Caki2 (cell line): ENCODE measurements at regions not wholly inside any gene's neighbourhood (a gene's known extent, or its start where the extent isn't known, plus 50 kb on each side); places are given as distances from the start of the nearest gene placed in this dataset.
A peak's percentile ranks its signal among the peaks of the same experiment; 100 is the strongest.

Experiments used
- DNase-seq: peaks from one replicate; pipeline ENCODE4 v3.0.0-alpha.2; 2015; ENCODE audit warnings: low read depth
- in situ Hi-C: cut with HindIII; loops from 2 replicates; pipeline ENCODE4 v1.10.0; 2016; ENCODE audit warnings: low sequenced_read_pairs, low pct_unique_long_range_greater_than_20kb, mixed read lengths

DNA sequence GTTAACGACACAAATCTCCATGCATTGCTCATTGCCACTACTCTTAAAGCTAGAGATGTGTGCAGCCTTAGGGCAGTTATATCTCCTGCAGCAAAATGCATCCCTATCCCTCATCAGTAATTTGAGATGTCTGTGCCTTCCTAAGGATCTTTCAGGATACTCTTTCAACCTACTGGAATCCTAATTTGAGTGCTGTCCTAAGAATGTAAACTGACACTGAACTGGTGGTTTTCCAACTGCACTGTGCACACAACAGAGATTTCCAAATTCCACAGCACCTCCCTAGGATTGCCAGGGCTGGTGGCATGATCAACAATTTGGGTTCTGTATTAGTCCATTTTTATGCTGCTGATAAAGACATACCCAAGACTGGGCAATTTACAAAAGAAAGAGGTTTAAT lies 193.9 kb downstream of the LTN1 start:
- in situ Hi-C loops: no loop called here
- no peak for DNase-seq

DNA sequence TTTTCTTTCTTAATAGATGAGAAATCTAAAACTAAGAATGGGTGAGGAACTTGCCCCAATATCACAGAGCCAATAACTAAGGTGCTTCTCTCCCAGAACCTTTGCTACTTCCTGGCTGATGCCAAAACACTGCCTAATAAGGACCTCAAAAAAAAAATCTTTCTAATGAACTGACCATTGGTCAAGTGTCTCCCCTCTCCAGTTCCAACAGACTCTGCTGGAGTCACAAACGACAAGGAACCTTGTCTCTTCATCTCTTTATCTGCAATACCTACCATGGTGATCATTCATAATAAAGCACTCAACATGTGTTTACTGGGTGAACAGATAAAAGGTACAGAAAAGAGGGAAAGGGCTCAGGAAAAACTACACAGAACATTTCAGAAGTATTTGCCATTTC lies 197.4 kb downstream of the LTN1 start:
- DNase-seq: no peak
- in situ Hi-C loops: no loop called here

DNA sequence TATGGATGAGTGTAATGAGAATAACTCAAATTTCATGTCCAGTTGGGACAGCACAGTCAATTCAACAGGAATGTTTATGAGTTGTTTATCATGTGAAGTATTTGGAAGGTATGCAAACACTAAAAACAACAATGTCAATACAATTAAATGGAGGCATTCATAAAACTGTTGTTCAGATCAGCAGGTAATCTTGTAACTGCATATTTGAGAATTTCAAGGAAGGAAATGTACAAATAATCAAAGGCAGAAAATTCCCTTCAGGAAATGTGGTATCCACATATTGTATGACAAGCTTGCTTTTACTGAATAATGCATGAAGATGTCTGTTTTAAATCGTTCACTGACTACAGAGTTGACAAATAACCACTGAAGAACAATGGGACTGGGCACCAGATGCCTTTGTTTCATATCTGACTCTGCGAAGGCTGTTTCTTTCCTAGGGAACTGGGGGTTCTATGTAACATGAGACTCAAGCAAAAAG lies 198.3 kb downstream of the LTN1 start:
- DNase-seq: no peak
- in situ Hi-C loops: no loop called here

DNA sequence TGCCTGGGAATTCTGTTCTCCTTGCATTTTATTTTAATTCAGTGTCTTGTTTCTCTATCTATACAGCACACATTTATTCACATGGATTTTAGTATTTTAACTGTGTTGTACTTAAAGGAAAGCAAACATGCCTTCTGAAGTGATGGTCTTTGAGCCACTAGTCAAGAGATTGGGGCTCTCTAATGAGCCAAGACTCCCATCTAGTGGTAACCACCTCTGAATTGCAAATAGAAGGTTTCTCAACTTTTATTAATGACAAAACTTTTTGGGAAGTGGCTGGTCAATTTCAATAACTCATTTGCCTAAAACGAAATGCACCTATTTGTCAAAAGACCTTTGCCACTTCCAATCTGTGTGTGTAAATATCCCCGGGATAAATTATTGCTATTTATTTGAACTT lies 199.6 kb downstream of the LTN1 start:
- in situ Hi-C loops: no loop called here
- no peak for DNase-seq

DNA sequence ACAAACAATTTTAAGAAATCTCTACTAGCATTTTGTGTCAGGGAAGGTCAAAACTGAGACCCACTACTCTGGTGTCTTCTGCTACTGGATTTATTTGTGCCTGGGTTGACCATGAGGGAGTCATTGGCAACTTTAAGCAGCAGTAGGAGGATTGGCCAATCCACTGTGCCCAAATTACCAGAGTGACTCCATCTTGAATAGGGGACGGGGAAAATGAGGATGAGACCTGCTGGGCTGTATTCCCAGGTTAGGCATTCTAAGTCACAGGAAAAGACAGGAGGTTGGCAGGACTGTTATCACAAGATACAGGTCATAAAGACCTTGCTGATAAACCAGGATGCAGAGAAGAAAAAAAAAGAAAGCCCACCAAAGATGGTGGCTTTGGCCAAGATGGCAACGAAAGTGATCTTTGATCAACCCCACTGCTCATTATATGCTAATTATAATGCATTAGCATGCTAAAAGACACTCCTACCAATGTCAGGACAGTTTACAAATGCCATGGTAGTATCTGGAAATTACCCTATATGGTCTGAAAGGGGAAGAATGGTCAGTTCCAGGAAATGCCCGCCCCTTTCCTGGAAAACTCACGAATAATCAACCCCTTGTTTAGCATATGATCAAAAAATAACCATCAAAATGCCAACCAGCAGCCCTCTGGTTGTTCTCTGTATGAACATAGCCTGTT lies 200.9 kb downstream of the LTN1 start:
- in situ Hi-C loops: no loop called here
- no peak for DNase-seq

DNA sequence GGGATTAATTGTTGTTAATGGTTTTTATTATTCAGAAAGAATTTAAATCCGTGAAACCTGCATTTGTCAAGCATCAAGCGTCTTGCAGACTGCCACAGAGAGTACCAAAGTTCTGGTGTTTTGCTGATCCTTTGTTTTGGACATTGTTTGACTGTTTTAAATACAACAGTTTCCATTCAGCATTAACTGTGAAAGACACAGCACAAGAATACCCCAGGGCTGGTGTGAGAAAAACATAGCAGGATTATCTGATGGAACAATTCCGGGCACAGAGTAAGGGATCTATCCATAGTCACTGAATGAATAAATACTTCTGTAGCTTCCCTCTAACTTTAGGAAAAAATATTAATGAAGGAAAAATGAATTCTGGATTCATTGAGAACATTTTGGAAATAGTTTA lies 202.3 kb downstream of the LTN1 start:
- in situ Hi-C loops: no loop called here
- no peak for DNase-seq

DNA sequence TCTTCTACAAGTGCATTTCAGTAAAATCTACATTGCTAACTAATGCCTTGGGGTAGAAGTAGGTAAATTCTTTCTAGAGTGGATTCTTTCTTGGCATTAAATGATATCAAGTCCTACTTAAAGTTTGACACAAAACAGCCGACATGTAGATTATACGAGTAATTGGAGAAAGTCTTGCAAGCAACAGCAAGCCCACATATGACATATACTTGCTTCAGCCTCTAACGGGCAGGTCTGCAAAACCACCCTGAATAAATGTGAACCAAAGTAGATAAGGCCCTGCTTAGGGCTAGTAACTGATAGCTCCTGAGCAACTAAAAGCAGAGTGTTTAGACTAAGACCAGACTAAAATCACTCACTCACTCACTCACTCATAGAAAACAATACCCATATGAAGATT lies 203.2 kb downstream of the LTN1 start:
- no peak for DNase-seq
- in situ Hi-C loops: no loop called here

DNA sequence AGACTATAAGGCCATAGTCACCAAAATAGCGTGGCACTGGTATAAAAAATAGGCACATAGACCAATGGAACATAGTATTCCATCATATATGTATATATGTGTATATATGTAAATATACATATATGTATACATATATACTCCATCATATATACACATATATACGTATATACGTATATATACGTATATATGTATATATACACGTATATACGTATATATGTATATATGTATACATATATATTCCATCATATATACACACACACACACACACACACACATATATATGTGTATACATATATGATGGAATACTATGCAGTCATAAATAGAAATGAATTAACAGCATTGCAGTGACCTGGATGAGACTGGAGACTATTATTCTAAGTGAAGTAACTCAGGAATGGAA lies 204.6 kb downstream of the LTN1 start:
- no peak for DNase-seq
- in situ Hi-C loops: no loop called here

DNA sequence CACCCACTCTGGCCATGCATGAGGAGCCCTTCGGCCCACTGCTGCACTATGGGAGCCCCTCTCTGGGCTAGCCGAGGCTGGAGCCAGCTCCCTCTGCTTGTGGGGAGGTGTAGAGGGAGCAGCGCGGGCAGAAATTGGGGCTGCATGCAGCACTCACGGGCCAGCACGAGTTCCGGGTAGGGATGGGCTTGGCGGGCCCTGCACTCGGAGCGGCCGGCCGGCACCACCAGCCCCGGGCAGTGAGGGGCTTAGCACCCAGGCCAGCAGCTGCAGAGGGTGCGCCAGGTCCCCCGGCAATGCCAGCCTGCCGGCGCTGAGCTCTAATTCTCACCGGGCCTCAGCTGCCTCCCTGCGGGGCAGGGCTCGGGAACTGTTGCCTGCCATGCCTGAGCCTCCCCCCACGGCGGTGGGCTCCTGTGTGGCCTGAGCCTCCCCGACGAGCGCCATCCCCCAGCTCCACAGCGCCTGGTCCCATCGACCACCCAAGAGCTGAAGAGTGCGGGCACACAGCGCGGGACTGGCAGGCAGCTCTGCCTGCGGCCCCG lies 209.0 kb downstream of the LTN1 start:
- no peak for DNase-seq
- in situ Hi-C loops: no loop called here

GRCh38 chr21:28781602-28782276 lies 210.9 kb downstream of the LTN1 start:
- peak; percentile 22 for DNase-seq
- in situ Hi-C loops: no loop called here

- DNase-seq: peak; percentile 48
- in situ Hi-C loops: no loop called here
Observed at GRCh38 chr21:28779914-28780313, 212.8 kb downstream of the LTN1 start.

DNA sequence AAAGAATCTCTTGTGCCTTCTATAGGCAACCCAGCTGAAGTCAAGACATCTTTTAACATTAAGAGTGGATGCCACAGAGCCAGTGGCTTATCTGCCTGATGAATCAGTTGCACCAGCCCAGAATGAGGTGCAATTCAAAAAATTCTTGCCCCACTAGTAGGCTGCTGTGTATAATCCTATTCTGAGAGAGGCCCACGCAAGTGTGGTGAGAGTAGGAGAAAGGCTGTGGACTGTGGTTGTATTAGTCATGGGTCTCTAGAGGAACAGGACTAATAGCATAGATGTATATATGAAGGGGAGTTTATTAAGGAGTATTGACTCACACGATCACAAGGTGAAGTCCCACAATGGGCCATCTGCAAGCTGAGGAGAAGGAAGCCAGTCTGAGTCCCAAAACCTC lies 216.4 kb downstream of the LTN1 start:
- no peak for DNase-seq
- in situ Hi-C loops: no loop called here

GRCh38 chr21:28775071-28775470 lies 217.6 kb downstream of the LTN1 start:
- no peak for DNase-seq
- in situ Hi-C loops: no loop called here

GRCh38 chr21:28773036-28773435 lies 219.6 kb downstream of the LTN1 start:
- peak; percentile 21 for DNase-seq
- in situ Hi-C loops: no loop called here

DNA sequence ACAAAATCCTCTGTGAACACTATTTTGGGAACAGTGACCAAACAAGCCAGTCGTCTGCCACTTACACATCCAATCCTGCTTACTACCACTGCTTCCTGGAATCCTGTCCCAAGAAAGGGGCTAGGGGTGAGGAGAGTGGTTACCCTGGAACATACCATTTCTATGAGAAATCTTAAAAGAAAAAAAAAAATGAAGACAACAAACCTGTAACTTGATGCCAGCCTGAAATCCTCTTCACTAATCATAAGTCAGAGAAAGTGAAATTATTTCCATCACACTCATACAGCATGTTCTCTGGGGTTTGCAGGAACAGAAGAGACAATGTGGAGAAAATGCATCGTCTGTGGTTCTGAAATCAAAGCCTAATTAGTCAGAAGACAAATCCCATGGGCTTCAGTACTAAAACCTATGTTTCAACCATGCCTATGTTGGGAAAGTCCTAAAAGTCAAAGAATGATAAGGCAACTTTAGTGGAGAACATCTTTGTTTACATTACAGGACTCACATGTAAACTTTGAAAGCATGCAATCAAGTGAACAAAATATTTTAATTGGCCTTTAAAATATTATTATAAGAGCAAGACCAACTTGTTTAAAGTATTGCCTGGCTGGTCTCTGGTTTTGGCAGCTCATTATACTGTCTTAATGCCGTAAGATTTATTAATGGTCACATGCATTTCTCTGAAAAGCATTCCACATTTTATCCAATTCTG lies 220.7 kb downstream of the LTN1 start:
- DNase-seq: peak; percentile 37
- in situ Hi-C loops: no loop called here

DNA sequence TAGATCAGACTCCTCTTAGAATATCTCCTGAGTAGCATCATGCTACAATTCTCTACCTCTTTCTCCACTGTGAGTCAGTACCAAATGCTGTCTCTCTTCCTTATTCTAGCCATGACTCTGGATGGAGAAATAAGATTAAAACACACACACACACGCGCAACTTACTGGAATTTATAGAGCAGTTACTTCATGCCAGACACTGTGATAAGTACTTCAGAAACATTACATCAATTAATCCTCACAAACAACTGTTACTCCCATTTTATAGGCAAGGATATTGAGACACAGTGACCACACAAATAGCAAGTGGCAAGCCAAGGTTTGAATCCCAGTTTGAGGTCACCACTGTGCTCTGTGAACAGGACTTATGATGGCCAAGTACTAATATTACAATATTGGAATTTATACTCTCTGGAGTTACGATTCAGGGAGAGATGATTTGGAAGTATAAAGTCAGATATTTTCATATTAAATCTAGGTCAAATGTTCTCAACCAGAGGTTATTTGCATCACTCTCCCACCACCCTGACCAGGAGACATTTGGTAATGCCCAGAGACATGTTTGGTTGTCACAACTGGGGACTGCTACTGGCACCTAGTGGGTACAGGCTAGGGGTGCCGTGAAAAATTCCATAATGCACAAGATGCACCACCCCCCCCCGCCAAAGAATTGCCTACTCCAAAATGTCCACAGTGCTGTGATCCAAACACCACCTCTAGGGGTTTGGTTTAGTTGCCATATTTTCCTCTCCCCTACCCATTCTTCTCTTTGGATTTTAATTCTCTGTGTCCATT lies 221.6 kb downstream of the LTN1 start:
- in situ Hi-C loops: no loop called here
- no peak for DNase-seq

GRCh38 chr21:28769683-28770082 lies 223.0 kb downstream of the LTN1 start:
- no peak for DNase-seq
- in situ Hi-C loops: no loop called here

GRCh38 chr21:28768753-28769152 lies 223.9 kb downstream of the LTN1 start:
- in situ Hi-C loops: no loop called here
- no peak for DNase-seq
